ENCODE measurements at regions not wholly inside any gene's neighbourhood (a gene's known extent, or its start where the extent isn't known, plus 50 kb on each side); places are given as distances from the start of the nearest gene placed in this dataset.
"Not testable (repeated sequence)": the region's sequence is repeated elsewhere in the genome, so short reads cannot be mapped to it uniquely, and the experiment has no call there.

GRCh38 chr19:28297586-28298157 lies 915.3 kb downstream of the UQCRFS1 start:
- DNase-seq (ENCODE audit: low read depth in 2 of 2) = peak in 1 of 2 donors; percentile 33

- DNase-seq (ENCODE audit: low read depth in 2 of 2) = no peak
Measured at GRCh38 chr19:28297036-28297435, 915.9 kb downstream of the UQCRFS1 start.

GRCh38 chr19:28296506-28296905 lies 916.4 kb downstream of the UQCRFS1 start:
- peak in 1 of 2 donors; percentile 36 for DNase-seq (ENCODE audit: low read depth in 2 of 2)

- DNase-seq (ENCODE audit: low read depth in 2 of 2) = not testable (repeated sequence)
Measured at GRCh38 chr19:28294975-28295374, 918.0 kb downstream of the UQCRFS1 start.

- DNase-seq (ENCODE audit: low read depth in 2 of 2) = peak; percentile 33 to 66
Measured at GRCh38 chr19:28294395-28294794, 918.6 kb downstream of the UQCRFS1 start.

GRCh38 chr19:28293685-28294084 lies 919.3 kb downstream of the UQCRFS1 start:
- DNase-seq (ENCODE audit: low read depth in 2 of 2) = no peak

GRCh38 chr19:28292822-28293500 lies 920.0 kb downstream of the UQCRFS1 start:
- peak; percentile 9 to 68 for DNase-seq (ENCODE audit: low read depth in 2 of 2)

- no peak for DNase-seq (ENCODE audit: low read depth in 2 of 2)
Measured at GRCh38 chr19:28291874-28292273, 921.1 kb downstream of the UQCRFS1 start.

- no peak for DNase-seq (ENCODE audit: low read depth in 2 of 2)
Measured at GRCh38 chr19:28290963-28291657, 921.8 kb downstream of the UQCRFS1 start.

- DNase-seq (ENCODE audit: low read depth in 2 of 2) = peak; percentile 38 to 63
Measured at GRCh38 chr19:28289295-28290063, 923.5 kb downstream of the UQCRFS1 start.

GRCh38 chr19:28288572-28289264 lies 924.2 kb downstream of the UQCRFS1 start:
- no peak for DNase-seq (ENCODE audit: low read depth in 2 of 2)

- no peak for DNase-seq (ENCODE audit: low read depth in 2 of 2)
Measured at GRCh38 chr19:28285917-28286316, 927.0 kb downstream of the UQCRFS1 start.

GRCh38 chr19:28285078-28285477 lies 927.9 kb downstream of the UQCRFS1 start:
- DNase-seq (ENCODE audit: low read depth in 2 of 2) = no peak

GRCh38 chr19:28284389-28284788 lies 928.6 kb downstream of the UQCRFS1 start:
- no peak for DNase-seq (ENCODE audit: low read depth in 2 of 2)

- DNase-seq (ENCODE audit: low read depth in 2 of 2) = no peak
Measured at GRCh38 chr19:28283592-28283991, 929.4 kb downstream of the UQCRFS1 start.

- DNase-seq (ENCODE audit: low read depth in 2 of 2) = no peak
Measured at GRCh38 chr19:28281676-28282075, 931.3 kb downstream of the UQCRFS1 start.

- no peak for DNase-seq (ENCODE audit: low read depth in 2 of 2)
Measured at GRCh38 chr19:28264556-28264955, 948.4 kb downstream of the UQCRFS1 start.

GRCh38 chr19:28258829-28259228 lies 954.1 kb downstream of the UQCRFS1 start:
- DNase-seq (ENCODE audit: low read depth in 2 of 2) = no peak

- DNase-seq (ENCODE audit: low read depth in 2 of 2) = peak; percentile 43 to 95
Measured at GRCh38 chr19:28257396-28257795, 955.6 kb downstream of the UQCRFS1 start.

GRCh38 chr19:28247243-28247642 lies 965.7 kb downstream of the UQCRFS1 start:
- DNase-seq (ENCODE audit: low read depth in 2 of 2) = no peak

- no peak for DNase-seq (ENCODE audit: low read depth in 2 of 2)
Measured at GRCh38 chr19:28245937-28246336, 967.0 kb downstream of the UQCRFS1 start.
